ENCODE measurements at regions not wholly inside any gene's neighbourhood (a gene's known extent, or its start where the extent isn't known, plus 50 kb on each side); places are given as distances from the start of the nearest gene placed in this dataset.

- DNase-seq (ENCODE audit: low read depth in 2 of 2): peak in 1 of 2 donors; percentile 25
- TF ChIP-seq CTCF (IDR thresholded peaks at IDR 0.05; ENCODE audit: low read depth, low read length): no peak
- H3K4me3 ChIP-seq (replicated peaks in 1 of 2; ENCODE audit: low read depth in 2 of 2, low read length in 2 of 2): no peak overlapping the region
Observed at GRCh38 chr1:243927381-243927780, 77.3 kb upstream of the AKT3 start.

- H3K4me3 ChIP-seq (replicated peaks in 1 of 2; ENCODE audit: low read depth in 2 of 2, low read length in 2 of 2): no peak overlapping the region
- peak; percentile 86 to 98 for DNase-seq (ENCODE audit: low read depth in 2 of 2)
- no peak for TF ChIP-seq CTCF (IDR thresholded peaks at IDR 0.05; ENCODE audit: low read depth, low read length)
Observed at GRCh38 chr1:243926803-243927245, 76.8 kb upstream of the AKT3 start.

- no peak for DNase-seq (ENCODE audit: low read depth in 2 of 2)
- no peak overlapping the region for H3K4me3 ChIP-seq (replicated peaks in 1 of 2; ENCODE audit: low read depth in 2 of 2, low read length in 2 of 2)
- no peak for TF ChIP-seq CTCF (IDR thresholded peaks at IDR 0.05; ENCODE audit: low read depth, low read length)
Observed at GRCh38 chr1:243926299-243926698, 76.3 kb upstream of the AKT3 start.

GRCh38 chr1:243924588-243925349, 74.7 kb upstream of the AKT3 start:
- TF ChIP-seq CTCF (IDR thresholded peaks at IDR 0.05; ENCODE audit: low read depth, low read length): no peak
- H3K4me3 ChIP-seq (replicated peaks in 1 of 2; ENCODE audit: low read depth in 2 of 2, low read length in 2 of 2): no peak overlapping the region
- peak; percentile 72 to 78 for DNase-seq (ENCODE audit: low read depth in 2 of 2)

- TF ChIP-seq CTCF (IDR thresholded peaks at IDR 0.05; ENCODE audit: low read depth, low read length): no peak
- peak; percentile 67 to 87 for DNase-seq (ENCODE audit: low read depth in 2 of 2)
Observed at GRCh38 chr1:243924188-243924587, 74.1 kb upstream of the AKT3 start.

GRCh38 chr1:243923292-243924171, 73.5 kb upstream of the AKT3 start:
- no peak for TF ChIP-seq CTCF (IDR thresholded peaks at IDR 0.05; ENCODE audit: low read depth, low read length)
- peak in 1 of 2 donors; percentile 54 for DNase-seq (ENCODE audit: low read depth in 2 of 2)
- H3K4me3 ChIP-seq (replicated peaks in 1 of 2; ENCODE audit: low read depth in 2 of 2, low read length in 2 of 2): no peak overlapping the region

More at GRCh38 chr1:243924188-243924587, 74.1 kb upstream of the AKT3 start:
- H3K4me3 ChIP-seq (replicated peaks in 1 of 2; ENCODE audit: low read depth in 2 of 2, low read length in 2 of 2): no peak overlapping the region

Data from cardiac fibroblast (primary cell).